SK-N-SH treated with all-trans-retinoic acid at 6 μM for 48 hours (cell line): ENCODE measurements at regions not wholly inside any gene's neighbourhood (a gene's known extent, or its start where the extent isn't known, plus 50 kb on each side); places are given as distances from the start of the nearest gene placed in this dataset.

Experiments used
- ATAC-seq: fragments of 200-7000 bp; cut with Tn5 transposase; 3 replicates; pipeline ENCODE4 v1.9.1; 2020; ENCODE audit warnings: mild to moderate bottlenecking, moderate library complexity
- ARNTL ChIP-seq: fragments of 450-650 bp; formaldehyde crosslinking; IDR thresholded peaks from 2 replicates; pipeline ENCODE4 v1.5.0; 2020; ENCODE audit warnings: low read depth, mild to moderate bottlenecking, moderate library complexity, borderline replicate concordance
- BACH2 ChIP-seq: fragments of 250-450 bp; sonication (Bioruptor Pico); IDR thresholded peaks from 2 replicates; pipeline ENCODE4 v1.9.0; 2021; ENCODE audit warnings: mild to moderate bottlenecking, borderline replicate concordance
- CREB5 ChIP-seq: fragments of 250-450 bp; sonication (Bioruptor Pico); IDR thresholded peaks from 2 replicates; pipeline ENCODE4 v1.5.1; 2020; ENCODE audit warnings: low read depth, mild to moderate bottlenecking, moderate library complexity
- CSDC2 ChIP-seq: fragments of 250-450 bp; sonication (Bioruptor Pico); IDR thresholded peaks from 2 replicates; pipeline ENCODE4 v1.5.0; 2020; ENCODE audit warnings: mild to moderate bottlenecking, moderate library complexity
- CSRNP3 ChIP-seq: fragments of 250-450 bp; sonication (Bioruptor Pico); IDR thresholded peaks from 2 replicates; pipeline ENCODE4 v1.5.1; 2021; ENCODE audit warnings: mild to moderate bottlenecking, moderate library complexity
- ESRRG ChIP-seq: fragments of 250-450 bp; sonication (Bioruptor Pico); IDR thresholded peaks from 2 replicates; pipeline ENCODE4 v1.6.1; 2021; ENCODE audit warnings: mild to moderate bottlenecking
- GLIS3 ChIP-seq: fragments of 250-450 bp; sonication (Bioruptor Pico); IDR thresholded peaks from 2 replicates; pipeline ENCODE4 v1.5.0; 2020; ENCODE audit warnings: mild to moderate bottlenecking, moderate library complexity
- ISL1 ChIP-seq: fragments of 250-450 bp; sonication (Bioruptor Pico); IDR thresholded peaks from 2 replicates; pipeline ENCODE4 v2.1.2; 2022; ENCODE audit warnings: mild to moderate bottlenecking, moderate library complexity
- PATZ1 ChIP-seq: fragments of 250-450 bp; sonication (Bioruptor Pico); IDR thresholded peaks from 2 replicates; pipeline ENCODE4 v1.8.0; 2020; ENCODE audit warnings: mild to moderate bottlenecking, moderate library complexity, borderline replicate concordance
- POU6F1 ChIP-seq: fragments of 250-450 bp; sonication (Bioruptor Pico); IDR thresholded peaks from 2 replicates; pipeline ENCODE4 v1.8.0; 2021; ENCODE audit warnings: low read depth, mild to moderate bottlenecking, moderate library complexity, borderline replicate concordance
- PPARA ChIP-seq: fragments of 250-450 bp; sonication (Bioruptor Pico); IDR thresholded peaks from 2 replicates; pipeline ENCODE4 v1.5.0; 2020; ENCODE audit warnings: mild to moderate bottlenecking, borderline replicate concordance
- RARB ChIP-seq: fragments of 250-450 bp; sonication (Bioruptor Pico); IDR thresholded peaks from 2 replicates; pipeline ENCODE4 v1.8.0; 2021; ENCODE audit warnings: mild to moderate bottlenecking, moderate library complexity
- SNAI2 ChIP-seq: fragments of 250-450 bp; sonication (Bioruptor Pico); IDR thresholded peaks from 2 replicates; pipeline ENCODE4 v1.5.0; 2020; ENCODE audit warnings: mild to moderate bottlenecking, moderate library complexity
- TOX ChIP-seq: fragments of 250-450 bp; sonication (Bioruptor Pico); IDR thresholded peaks from 2 replicates; pipeline ENCODE4 v1.8.0; 2021; ENCODE audit warnings: mild to moderate bottlenecking, moderate library complexity, borderline replicate concordance
- TSHZ2 ChIP-seq: fragments of 250-450 bp; sonication (Bioruptor Pico); IDR thresholded peaks from 2 replicates; pipeline ENCODE4 v1.5.0; 2020; ENCODE audit warnings: mild to moderate bottlenecking, moderate library complexity
- ZFP3 ChIP-seq: fragments of 250-450 bp; sonication (Bioruptor Pico); IDR thresholded peaks from 2 replicates; pipeline ENCODE4 v1.5.0; 2020; ENCODE audit warnings: mild to moderate bottlenecking, moderate library complexity

- ATAC-seq: no peak
- TF ChIP-seq CSRNP3 (CRISPR knock-in tag): no peak
- TF ChIP-seq GLIS3 (CRISPR knock-in tag): no peak
- TF ChIP-seq PPARA (CRISPR knock-in tag): no peak
- no peak for TF ChIP-seq RARB (CRISPR knock-in tag)
- no peak for TF ChIP-seq ZFP3 (CRISPR knock-in tag)
- no peak for TF ChIP-seq BACH2
- no peak for TF ChIP-seq ISL1 (CRISPR knock-in tag)
- no peak for TF ChIP-seq ARNTL (CRISPR knock-in tag)
- TF ChIP-seq POU6F1: no peak
These were observed 103.3 kb upstream of the DST start for GRCh38 chr6:56745971-56746370.

GRCh38 chr6:56745081-56745480 is 102.4 kb upstream of the DST start:
- TF ChIP-seq SNAI2 (CRISPR knock-in tag): no peak
- TF ChIP-seq PATZ1 (CRISPR knock-in tag): no peak
- ATAC-seq: no peak

GRCh38 chr6:56744528-56744927 is 101.8 kb upstream of the DST start:
- ATAC-seq: no peak
- no peak for TF ChIP-seq ISL1 (CRISPR knock-in tag)
- TF ChIP-seq TOX (CRISPR knock-in tag): no peak
- no peak for TF ChIP-seq ESRRG (CRISPR knock-in tag)
- no peak for TF ChIP-seq CSDC2 (CRISPR knock-in tag)
- no peak for TF ChIP-seq SNAI2 (CRISPR knock-in tag)
- no peak for TF ChIP-seq CREB5 (CRISPR knock-in tag)
- TF ChIP-seq RARB (CRISPR knock-in tag): no peak
- no peak for TF ChIP-seq PPARA (CRISPR knock-in tag)
- TF ChIP-seq POU6F1: no peak
- no peak for TF ChIP-seq GLIS3 (CRISPR knock-in tag)
- no peak for TF ChIP-seq CSRNP3 (CRISPR knock-in tag)

- no peak for TF ChIP-seq ESRRG (CRISPR knock-in tag)
- TF ChIP-seq GLIS3 (CRISPR knock-in tag): no peak
- peak; percentile 27; the same call in 2 of the 3 replicates for ATAC-seq
These were observed 99.6 kb upstream of the DST start for GRCh38 chr6:56742122-56742791.

- ATAC-seq: no peak
- TF ChIP-seq POU6F1: no peak
- no peak for TF ChIP-seq TSHZ2
- TF ChIP-seq PATZ1 (CRISPR knock-in tag): no peak
- TF ChIP-seq ISL1 (CRISPR knock-in tag): peak; percentile 52
These were observed 98.8 kb upstream of the DST start for GRCh38 chr6:56741472-56741871.
